ENCODE measurements at regions not wholly inside any gene's neighbourhood (a gene's known extent, or its start where the extent isn't known, plus 50 kb on each side); places are given as distances from the start of the nearest gene placed in this dataset.
"Not testable (repeated sequence)": the region's sequence is repeated elsewhere in the genome, so short reads cannot be mapped to it uniquely, and the experiment has no call there.

GRCh38 chr2:160583146-160583535, 89.5 kb upstream of the RBMS1 start:
- no peak for DNase-seq

GRCh38 chr2:160583813-160584537, 90.4 kb upstream of the RBMS1 start:
- intact Hi-C loops (cut with DNase I) = no loop called here
- DNase-seq = no peak

More at GRCh38 chr2:160583146-160583535, 89.5 kb upstream of the RBMS1 start:
- intact Hi-C loops (cut with DNase I) = no loop called here

GRCh38 chr2:160584972-160585494, 91.4 kb upstream of the RBMS1 start:
- intact Hi-C loops (cut with DNase I) = no loop called here
- no peak for DNase-seq

- intact Hi-C loops (cut with DNase I) = no loop called here
- DNase-seq = no peak
Measured at GRCh38 chr2:160590664-160591063, 97.1 kb upstream of the RBMS1 start.

- DNase-seq = no peak
- intact Hi-C loops (cut with DNase I) = no loop called here
Measured at GRCh38 chr2:160592401-160592800, 98.8 kb upstream of the RBMS1 start.

- no peak for DNase-seq
- intact Hi-C loops (cut with DNase I) = no loop called here
Measured at GRCh38 chr2:160592993-160593392, 99.4 kb upstream of the RBMS1 start.

- intact Hi-C loops (cut with DNase I) = no loop called here
- no peak for DNase-seq
Measured at GRCh38 chr2:160596441-160596840, 102.8 kb upstream of the RBMS1 start.

GRCh38 chr2:160600437-160600836, 106.8 kb upstream of the RBMS1 start:
- intact Hi-C loops (cut with DNase I); DNase-seq: not testable (repeated sequence)

GRCh38 chr2:160602073-160602472, 108.5 kb upstream of the RBMS1 start:
- intact Hi-C loops (cut with DNase I) = no loop called here
- DNase-seq = no peak

GRCh38 chr2:160603771-160604510, 110.3 kb upstream of the RBMS1 start:
- DNase-seq = no peak
- intact Hi-C loops (cut with DNase I) = no loop called here

GRCh38 chr2:160606341-160606740, 112.7 kb upstream of the RBMS1 start:
- intact Hi-C loops (cut with DNase I) = no loop called here
- DNase-seq = no peak

- intact Hi-C loops (cut with DNase I) = no loop called here
- DNase-seq = no peak
Measured at GRCh38 chr2:160608599-160608998, 115.0 kb upstream of the RBMS1 start.

- DNase-seq = no peak
- intact Hi-C loops (cut with DNase I) = no loop called here
Measured at GRCh38 chr2:160609346-160609745, 115.7 kb upstream of the RBMS1 start.

- DNase-seq = no peak
Measured at GRCh38 chr2:160610041-160610440, 116.4 kb upstream of the RBMS1 start.

GRCh38 chr2:160612266-160612856, 118.8 kb upstream of the RBMS1 start:
- no peak for DNase-seq
- intact Hi-C loops (cut with DNase I) = no loop called here

More at GRCh38 chr2:160610041-160610440, 116.4 kb upstream of the RBMS1 start:
- intact Hi-C loops (cut with DNase I) = no loop called here

- no peak for DNase-seq
- intact Hi-C loops (cut with DNase I) = no loop called here
Measured at GRCh38 chr2:160613466-160614153, 120.0 kb upstream of the RBMS1 start.

- DNase-seq = no peak
- intact Hi-C loops (cut with DNase I) = no loop called here
Measured at GRCh38 chr2:160614391-160614790, 120.8 kb upstream of the RBMS1 start.

- intact Hi-C loops (cut with DNase I) = no loop called here
- DNase-seq = no peak
Measured at GRCh38 chr2:160615706-160616105, 122.1 kb upstream of the RBMS1 start.

GRCh38 chr2:160616149-160616548, 122.5 kb upstream of the RBMS1 start:
- intact Hi-C loops (cut with DNase I) = no loop called here

GRCh38 chr2:160621748-160622147, 128.1 kb upstream of the RBMS1 start:
- intact Hi-C loops (cut with DNase I) = no loop called here
- no peak for DNase-seq

More at GRCh38 chr2:160616149-160616548, 122.5 kb upstream of the RBMS1 start:
- DNase-seq = no peak

Data from posterior cingulate gyrus (tissue), 11 donors.